Occipital lobe (tissue), 1 donor: ENCODE measurements at regions not wholly inside any gene's neighbourhood (a gene's known extent, or its start where the extent isn't known, plus 50 kb on each side); places are given as distances from the start of the nearest gene placed in this dataset.
"Not testable (repeated sequence)": the region's sequence is repeated elsewhere in the genome, so short reads cannot be mapped to it uniquely, and the experiment has no call there.

Source experiments
- DNase-seq: peaks from one replicate; lab custom pipeline; 2025; lab: John Stamatoyannopoulos, UW

DNA sequence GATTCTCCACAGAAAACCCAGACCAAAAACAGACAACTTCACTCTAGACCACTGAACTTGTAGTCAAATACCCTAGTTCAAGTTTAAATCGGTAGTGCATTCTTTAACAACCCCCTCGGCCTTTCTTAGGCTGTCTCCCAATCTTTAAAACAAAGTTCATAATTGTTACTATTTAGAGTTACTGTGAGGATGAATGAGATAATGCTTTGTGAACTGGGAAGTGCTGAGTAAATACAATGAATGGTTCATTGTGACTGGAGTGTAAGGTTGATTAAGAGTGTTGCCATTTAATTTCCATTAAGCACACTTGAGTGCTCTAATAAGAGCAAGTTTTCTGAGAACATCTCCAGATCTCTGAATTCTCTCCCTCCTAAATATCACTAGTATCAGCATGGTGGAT lies 228.8 kb upstream of the PIK3R1 start:
- no peak for DNase-seq

DNA sequence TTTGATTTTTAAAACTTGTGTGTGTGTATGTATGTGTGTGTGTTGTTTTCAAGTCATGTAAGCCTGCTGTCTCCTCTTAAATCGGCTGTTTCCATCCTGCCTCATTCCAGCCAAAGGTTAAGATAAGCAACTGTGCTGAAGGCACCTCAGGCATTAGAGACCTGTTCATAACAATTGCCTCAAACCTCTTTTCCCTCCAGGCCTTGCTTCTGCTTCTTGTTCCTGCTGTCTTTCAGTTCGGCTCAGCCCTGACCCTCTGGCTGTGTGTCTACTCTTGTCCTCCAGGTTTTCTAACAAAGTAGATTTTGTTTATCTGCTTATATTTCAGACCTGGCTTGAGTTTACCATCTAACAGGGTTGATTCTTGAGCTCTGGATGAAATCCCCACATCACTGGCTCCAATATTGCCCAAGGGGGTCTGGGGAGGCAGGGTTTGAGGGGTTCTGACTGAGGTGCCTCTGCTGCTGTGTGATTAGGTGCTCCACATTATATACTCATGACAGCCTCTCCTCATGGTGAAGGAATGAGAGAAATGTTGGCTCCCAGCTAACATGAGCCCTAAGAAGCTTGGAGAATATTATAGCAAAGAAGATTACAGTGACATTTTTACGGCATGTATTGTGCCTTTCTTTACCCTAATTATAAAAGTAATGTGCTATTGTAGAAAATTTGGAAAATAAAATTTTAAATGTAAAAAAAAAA lies 229.7 kb upstream of the PIK3R1 start:
- no peak for DNase-seq

DNA sequence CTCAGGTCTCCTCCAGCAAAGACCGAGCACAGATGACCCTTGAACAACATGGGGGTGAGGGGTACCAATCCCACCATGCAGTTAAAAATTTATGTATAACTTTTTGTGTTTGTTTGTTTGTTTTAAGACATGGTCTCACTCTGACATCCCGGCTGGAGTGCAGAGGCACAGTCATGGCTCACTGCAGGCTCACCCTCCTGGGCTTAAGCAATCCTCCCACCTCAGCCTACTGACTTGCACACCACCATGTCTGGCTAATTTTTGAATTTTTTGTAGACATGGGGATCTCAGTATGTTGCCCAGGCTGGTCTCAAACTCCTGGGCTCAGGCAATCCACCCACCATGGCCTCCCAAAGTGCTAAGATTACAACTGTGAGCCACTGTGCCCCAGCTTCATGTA lies 231.0 kb upstream of the PIK3R1 start:
- no peak for DNase-seq

DNA sequence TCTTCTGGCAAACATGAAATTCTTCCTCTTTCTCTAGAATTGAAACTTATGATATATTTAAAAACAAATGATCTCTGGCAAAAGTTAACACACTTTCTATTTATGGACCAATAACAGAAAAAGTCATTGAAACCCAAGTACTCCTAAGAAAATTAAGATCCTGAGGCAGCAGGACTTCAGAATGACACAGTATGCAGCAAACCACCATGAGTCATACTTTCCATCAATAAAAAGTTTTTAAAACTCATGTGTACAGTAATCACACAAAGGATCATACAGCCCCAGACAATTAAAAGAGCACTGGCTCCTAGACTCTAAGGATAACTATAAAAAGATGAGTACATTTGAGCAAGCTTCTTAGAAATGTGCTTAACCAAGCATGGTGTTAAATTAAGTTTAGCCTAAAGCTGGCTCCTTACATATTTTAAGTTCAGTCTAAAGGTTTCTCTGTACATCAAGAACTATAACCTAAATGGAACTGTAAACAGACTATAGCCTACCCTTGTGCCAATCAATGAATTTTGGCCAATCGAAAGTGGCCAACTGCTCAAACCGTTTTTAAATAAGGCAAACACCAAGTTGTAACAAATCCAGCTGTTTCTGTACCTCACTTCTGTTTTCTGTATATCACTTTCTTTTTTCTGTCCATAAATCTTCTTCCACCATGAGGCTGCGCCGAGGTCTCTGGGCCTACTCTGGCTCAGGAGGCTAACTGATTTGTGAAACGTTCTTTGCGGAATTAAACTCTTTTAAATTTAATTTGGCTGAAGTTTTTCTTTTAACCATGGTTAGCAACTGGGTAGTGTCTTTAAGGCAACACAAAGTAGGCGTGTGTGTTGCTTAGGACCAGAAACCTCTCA lies 232.1 kb upstream of the PIK3R1 start:
- DNase-seq = no peak

DNA sequence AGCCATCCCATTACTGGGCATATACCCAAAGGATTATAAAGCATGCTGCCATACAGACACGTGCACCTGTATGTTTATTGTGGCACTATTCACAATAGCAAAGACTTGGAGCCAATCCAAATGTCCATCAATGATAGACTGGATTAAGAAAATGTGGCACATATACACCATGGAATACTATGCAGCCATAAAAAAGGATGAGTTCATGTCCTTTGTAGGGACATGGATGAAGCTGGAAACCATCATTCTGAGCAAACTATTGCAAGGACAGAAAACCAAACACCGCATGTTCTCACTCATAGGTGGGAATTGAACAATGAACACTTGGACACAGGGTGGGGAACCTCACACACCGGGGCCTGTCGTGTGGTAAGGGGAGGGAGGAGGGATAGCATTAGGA lies 233.4 kb upstream of the PIK3R1 start:
- not testable (repeated sequence) for DNase-seq

DNA sequence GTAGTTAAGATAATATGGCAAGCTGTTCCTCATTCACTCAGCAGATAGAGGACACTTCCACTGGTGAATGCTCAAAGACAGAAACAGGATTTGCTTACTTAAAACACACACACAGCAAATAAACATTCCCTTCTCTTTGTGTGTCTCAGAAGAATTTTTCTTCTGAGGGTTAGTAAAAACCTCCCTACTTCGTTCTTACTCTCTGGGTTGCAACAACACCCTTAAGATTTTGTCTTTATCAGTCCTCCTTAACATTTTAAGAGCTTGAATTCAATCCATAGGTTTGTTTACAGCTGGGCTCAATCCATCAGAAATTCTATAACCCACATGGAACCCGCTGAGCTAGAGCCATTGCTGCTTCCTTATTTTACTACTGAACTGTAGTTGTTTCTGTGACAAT lies 237.4 kb upstream of the PIK3R1 start:
- no peak for DNase-seq

DNA sequence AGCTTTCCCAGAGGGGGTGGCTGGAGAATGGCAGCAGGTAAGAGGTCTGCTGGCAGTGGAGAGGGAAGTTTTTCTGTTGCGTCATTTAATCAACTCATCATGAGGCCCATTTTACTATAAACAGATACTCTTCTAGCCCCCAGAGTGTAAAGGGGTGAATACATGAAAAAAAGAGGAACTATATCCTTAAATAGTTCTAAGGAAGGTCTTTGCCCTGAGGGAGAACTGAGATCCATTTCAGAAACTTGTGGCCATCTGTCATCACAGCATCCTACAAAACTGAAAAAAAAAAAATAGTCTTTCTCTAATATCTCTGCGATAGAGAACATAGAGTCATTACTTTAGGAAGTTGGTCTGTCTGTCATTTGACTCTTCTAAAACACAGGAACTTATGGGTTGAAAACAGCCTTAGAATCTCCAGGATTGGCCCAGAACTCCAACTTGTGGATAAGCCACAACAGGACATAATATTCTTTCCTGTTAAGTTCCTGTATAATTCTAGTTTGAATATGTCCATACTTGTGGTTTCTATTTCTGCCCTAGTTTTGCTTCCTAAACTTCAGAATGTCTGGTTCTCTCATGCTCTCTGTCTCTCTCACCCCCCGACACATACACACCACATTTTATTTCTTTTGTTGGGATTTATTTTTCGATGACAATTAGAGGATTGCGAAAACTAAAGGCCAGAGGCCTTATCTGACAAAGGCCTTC lies 238.5 kb upstream of the PIK3R1 start:
- no peak for DNase-seq

DNA sequence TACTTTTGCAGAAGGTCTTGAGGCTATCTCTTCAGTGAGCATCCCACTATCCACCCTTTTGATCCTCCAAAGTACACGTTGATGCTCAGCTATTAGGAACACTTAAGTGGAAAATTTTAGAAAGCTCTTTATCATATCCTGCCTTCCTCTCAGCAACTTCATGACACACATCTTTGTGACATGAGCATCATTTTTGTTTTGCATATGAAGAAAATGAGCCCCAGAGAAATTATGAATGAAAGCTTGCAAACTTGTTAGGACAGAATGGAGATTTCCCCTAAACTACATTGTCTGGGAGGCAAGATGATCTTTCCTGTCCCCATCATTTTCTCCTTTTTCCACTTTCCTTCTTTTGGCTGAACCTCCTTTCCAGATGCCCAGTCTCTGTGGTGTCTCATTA lies 239.4 kb upstream of the PIK3R1 start:
- DNase-seq = no peak

DNA sequence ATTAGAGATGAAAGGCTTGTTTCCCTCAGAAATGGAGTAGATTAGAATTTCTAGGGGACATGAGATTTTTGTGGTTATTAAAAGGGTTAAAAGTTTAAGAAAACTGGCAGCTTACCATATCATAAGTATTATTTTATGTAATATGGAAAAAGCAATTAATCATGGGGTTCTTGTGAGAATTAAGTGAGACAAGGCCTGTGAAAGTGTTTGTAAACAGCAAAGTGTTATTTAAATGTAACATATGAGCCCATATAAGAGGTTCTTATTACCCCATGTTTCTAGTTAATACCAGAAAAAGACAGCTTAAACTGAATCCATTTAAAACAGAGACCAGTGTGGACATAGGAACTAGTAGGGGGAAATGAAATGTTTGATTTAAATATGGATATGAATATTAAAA lies 241.1 kb upstream of the PIK3R1 start:
- no peak for DNase-seq

DNA sequence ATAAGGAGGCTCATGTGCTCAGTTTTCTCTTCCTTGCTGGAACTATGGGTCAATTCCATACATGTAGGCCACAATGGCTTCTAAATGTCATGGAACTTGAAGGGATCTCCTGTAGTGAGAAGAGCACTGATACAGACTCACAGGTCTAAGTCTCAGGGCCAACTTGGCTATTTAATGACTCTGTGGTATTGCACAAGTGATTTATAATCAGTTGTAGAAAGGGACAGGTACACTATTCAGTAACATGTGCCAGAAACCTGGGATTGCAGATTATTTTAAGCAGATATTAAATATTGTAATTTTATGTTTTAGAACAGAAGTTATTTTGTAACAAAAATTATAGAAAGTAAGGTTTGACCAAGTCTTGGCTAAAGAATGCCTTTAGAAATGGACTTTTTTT lies 241.5 kb upstream of the PIK3R1 start:
- no peak for DNase-seq

DNA sequence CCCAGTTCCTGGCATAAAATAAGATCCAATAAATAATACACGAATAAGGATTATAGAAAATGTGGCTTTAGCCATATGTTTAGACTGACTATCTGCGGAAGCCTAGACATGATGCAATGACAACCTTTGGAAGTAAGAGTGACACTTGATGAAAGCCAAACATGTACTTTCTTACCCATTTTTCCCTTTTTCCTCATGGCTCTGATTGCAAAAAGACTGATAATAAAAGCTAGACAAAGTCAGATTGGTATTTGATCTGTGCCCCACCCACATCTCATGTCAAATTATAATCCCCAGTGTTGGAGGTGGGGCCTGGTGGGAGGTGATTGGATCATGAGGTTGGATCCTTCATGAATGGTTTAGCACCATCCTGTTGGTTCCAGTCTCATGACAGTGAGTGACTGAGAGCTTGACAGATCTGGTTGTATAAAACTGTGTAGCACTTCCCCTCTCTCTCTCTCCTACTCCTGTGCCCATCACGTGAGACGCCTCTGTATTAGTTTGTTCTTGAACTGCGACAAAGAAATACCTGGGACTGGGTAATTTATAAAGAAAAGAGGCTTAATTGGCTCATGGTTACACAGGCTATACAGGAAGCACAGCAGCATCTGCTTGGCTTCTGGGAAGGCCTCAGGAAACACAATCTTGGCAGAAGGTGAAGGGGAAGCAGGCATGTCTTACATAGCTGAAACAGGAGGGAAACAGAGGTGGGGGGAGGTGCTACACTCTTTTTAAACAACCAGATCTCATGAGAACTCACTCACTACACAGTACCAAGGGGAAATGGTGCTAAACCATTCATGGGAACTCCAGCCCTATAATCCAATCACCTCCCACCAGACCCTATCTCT lies 243.4 kb upstream of the PIK3R1 start:
- DNase-seq = no peak

DNA sequence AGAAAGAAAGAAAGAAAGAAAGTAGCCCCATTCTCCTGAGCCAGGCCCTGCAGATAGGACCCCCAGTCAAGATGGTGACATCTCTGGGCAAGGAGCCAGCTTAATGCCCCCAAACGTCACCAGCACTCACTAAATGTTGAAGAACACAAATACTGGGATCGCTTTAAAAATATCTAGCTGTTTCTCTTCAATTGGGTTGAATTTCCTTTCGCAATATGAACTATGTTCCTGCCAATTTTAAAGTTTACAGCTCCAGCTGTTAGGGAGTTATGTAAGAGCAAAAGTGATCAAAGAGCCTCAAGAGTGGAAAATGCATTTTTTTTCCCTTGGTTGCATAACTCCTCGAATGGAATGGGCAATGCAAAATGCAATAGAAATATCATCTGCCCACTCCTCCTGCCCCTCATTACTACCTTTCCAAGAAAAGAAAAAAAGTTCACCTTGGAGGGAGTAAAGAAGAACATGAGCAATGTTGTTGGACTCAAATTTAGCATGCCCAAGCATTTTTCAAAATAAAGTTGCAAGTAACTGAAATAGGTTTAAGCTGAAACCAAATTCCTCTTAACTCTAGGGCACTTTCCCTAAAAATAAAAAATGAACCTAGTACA lies 244.2 kb upstream of the PIK3R1 start:
- DNase-seq = no peak

DNA sequence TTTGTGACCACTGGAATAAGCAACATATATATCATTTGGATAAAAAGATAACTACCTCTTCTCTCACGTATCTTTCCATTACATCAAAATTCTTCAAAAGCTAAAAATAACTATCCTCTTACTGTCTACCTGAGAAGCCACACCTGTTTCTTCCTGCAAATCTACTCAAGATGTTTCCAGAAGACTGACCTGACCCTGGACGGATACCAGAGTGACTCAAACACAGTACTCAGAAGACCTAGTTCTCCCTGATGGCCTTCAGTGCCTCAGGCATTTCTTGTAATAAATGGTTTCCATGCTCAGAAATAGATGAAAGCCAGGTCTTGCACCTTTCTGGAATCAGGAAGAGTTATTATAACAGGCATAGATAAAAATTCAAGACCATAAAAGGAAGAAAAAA lies 245.9 kb upstream of the PIK3R1 start:
- no peak for DNase-seq

DNA sequence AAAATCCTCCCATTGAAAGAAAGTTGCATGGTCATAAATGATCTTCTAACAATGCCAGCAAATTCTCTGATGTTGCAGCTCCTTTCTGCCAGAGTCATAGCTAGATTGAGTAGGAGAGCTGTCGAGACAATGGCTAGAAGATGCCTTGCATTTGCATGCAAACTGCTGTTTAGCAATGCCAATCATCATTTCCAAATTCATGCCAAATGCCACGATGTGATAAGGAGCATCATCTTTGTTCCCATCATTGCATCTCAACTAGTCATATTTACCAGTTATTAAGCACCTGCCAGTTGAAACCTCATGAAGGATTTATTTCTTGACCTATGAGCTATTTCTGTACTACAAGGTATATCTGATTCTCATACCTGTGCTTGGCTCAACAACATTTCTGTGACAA lies 246.4 kb upstream of the PIK3R1 start:
- DNase-seq = no peak

DNA sequence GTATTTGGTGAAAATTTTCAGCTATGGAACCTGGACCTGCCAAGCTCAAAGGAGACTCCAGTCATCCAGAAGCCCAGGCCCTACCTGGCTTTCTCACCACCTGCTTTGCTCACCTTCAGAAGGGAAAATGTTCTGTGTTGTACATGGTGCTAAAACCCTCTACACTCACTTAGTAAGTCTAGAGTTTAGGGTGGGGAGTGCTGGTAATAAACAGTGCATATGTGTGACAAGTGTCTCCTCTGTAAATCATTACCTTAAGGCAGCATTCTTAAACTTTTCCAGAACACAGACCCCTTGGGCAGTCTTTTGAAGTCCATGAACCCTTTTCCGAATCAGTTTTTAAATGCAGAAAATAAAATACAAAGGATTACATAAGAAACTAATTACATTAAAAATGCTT lies 248.8 kb upstream of the PIK3R1 start:
- DNase-seq = no peak

DNA sequence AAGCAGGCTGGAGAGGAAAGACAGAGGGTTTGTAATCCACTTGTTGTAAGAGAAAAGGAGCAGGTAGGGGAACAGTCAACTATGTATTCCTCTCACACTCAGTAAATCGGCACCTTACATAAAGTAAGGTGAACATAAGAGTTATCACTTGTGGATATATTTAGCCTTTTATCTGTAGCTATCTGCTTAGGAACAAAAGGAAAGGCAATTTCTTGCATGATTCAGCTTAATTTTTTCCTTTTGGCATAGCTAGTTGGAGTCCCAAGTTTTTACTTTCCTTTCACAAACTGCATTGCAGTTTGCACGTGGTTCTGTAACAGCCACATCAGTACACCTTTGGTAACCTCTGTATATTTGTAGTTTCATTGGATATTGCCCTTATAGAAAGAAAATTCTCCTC lies 250.9 kb upstream of the PIK3R1 start:
- DNase-seq = no peak

DNA sequence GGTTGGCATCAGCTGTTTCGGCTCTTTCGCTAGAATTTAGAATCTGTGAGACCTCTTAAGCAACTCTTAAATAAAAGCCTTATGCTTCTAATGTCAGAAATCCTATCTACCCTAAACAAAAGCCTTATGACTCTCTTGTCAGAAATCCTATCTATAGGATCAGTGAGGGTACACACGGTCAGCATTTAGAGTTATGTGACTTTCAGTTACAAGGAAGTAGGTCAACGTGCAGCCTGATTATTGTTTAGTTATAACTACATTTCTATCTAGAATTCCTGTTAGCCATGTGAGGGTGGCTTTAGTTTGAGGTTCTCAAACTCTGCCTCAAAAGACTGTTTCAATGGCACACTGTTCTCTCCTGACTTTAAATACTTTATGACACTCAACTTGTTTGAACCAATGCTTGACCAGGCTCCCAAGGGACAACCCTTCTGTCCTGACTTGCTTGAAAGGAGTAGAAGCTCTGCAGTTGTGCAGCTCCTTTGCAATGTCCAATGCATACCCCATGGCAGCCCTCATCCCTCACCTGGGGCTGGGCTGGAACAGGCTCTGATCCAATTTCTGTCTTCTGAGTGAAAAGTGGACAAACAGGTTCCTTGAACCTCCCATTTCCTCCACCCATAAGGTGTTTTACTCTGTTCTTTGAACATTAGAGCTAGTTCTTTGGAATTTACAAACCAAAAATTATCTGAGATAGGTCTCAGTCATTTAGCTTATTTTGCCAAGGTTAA lies 251.6 kb upstream of the PIK3R1 start:
- no peak for DNase-seq

DNA sequence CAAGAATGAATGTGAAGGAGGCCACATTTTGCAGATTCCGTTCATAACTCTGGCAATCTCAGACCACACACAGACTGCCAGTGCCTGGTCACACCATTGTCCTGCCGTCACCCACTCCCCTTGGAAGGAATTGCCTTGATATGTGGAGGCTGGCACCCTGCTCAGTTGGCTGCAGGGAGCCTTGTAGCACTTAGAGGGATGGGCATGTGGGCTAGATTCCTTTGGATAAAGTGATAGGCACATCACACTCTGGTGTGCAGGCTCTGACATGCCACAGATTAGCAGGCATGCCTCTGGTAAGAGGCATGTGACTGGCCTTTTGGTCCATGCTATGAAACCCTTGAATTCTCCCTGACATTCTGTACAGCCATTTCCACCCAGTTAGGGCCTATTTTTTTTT lies 254.6 kb upstream of the PIK3R1 start:
- DNase-seq = no peak

DNA sequence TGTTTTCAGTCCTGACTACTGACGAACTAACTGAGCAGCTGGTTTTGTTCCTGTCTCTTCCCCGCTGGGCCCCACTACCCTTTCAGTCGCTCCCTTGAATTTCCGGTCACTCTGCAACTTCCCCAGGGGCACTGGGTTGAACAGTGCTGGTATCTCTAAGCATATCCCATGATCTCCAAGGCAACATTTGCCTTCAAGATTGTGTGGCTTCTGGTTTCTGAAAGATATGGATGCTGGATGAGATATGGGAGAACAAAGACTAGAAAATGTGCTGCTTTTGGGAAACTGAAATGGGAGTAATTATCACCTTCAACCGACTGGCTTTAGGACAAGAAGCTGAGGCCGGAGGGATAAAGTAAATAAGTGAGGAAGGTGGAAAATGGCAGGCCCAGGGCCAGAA lies 258.2 kb upstream of the PIK3R1 start:
- DNase-seq = no peak

DNA sequence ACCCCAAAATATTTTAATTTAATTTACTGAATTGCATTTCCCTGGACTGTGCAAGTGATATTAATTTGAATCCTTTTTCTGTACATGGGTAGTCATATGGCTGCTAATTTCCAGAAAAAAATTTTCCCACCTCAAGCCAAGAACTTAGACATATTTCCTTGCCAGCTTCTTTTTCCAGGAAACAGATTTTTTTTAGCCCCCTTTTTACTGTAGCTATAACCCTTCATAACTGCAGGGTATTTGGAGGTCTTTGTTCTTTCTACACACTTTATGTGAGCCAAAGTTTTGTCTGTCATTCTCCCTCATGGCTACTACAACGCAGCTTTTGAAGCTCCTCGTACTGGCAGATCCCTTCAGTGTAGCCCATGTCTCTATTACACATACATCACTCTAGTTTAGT lies 261.2 kb upstream of the PIK3R1 start:
- DNase-seq = no peak

DNA sequence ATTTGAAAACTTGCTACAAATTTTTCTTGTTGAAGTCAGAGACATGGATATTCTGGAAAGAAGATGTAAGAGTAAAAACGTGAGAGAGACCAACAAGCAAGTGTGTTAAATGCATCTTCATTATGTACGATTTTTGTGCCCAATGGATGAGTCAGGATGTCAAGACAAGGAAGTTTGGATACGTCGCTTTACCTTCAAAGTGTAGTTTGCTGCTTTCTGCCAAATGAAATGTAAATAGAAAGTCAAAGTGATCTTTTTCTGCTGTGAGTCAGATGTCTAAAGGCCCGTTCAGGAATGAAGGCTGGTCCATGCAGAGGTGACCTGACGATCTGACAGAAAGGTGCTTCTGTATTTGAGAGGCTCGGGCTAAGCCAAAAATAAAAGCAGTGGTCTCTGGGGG lies 273.1 kb upstream of the PIK3R1 start:
- no peak for DNase-seq
